ENCODE measurements at regions not wholly inside any gene's neighbourhood (a gene's known extent, or its start where the extent isn't known, plus 50 kb on each side); places are given as distances from the start of the nearest gene placed in this dataset.

- Histone ChIP-seq H3K36me3 (peaks cover 0 to 28% of the 10 kb centered on the region in 2 donors), H3K4me1 (peaks cover 89 to 95% of the 10 kb centered on the region in 2 donors), H3K27me3 (no peaks in the 10 kb centered on the region), H3K4me3 (peak overlapping the region in 3 of 4 donors; percentile 12 to 32 (median 19)), H3K9me3 (no peaks in the 10 kb centered on the region), H3K27ac (peak overlapping the region; percentile 89 to 97 (median 94))
- DNase-seq (peak in 1 of 2 donors; percentile 19), ATAC-seq (no peak)
- in situ Hi-C loops (cut with MboI; ENCODE audit: low sequenced_read_pairs in 4 of 4) (loop anchor here in 1 of 4 donors (25.0 kb wide), 1 partner anchor 149 kb away; no protein-coding TSS in a partner anchor), intact Hi-C loops (cut with DNase I; ENCODE audit: low total_unique reads) (no loop called here)
- TF ChIP-seq CTCF (IDR thresholded peaks at IDR 0.05 in 4 of 5, conservative IDR thresholded peaks at IDR 0.05 in 1 of 5) (no peak), POLR2A (IDR thresholded peaks at IDR 0.05) (no peak)
These were observed 154.5 kb upstream of the KLF14 start for GRCh38 chr7:130888468-130888867.

- H3K9me3 ChIP-seq, result no peaks in the 10 kb centered on the region
- H3K4me3 ChIP-seq, result peak overlapping the region; percentile 8 to 39 (median 22)
- in situ Hi-C loops (cut with MboI; ENCODE audit: low sequenced_read_pairs in 4 of 4), result loop anchor here in 1 of 4 donors (10.0 to 25.0 kb wide), 2 partner anchors 147 to 534 kb away; no protein-coding TSS in a partner anchor
- peaks cover 0 to 16% of the 10 kb centered on the region in 2 donors for H3K36me3 ChIP-seq
- ATAC-seq (peak; percentile 27 to 53), DNase-seq (peak in 1 of 2 donors; percentile 70)
- no peaks in the 10 kb centered on the region for H3K27me3 ChIP-seq
- peak overlapping the region; percentile 89 to 97 (median 94) for H3K27ac ChIP-seq
- TF ChIP-seq CTCF (IDR thresholded peaks at IDR 0.05 in 4 of 5, conservative IDR thresholded peaks at IDR 0.05 in 1 of 5) (no peak), POLR2A (IDR thresholded peaks at IDR 0.05) (peak in 1 of 2 donors; percentile 7)
- H3K4me1 ChIP-seq, result peaks cover 89 to 95% of the 10 kb centered on the region in 2 donors
- intact Hi-C loops (cut with DNase I; ENCODE audit: low total_unique reads), result loop anchor here (5.0 kb wide), 1 partner anchor 217 kb away; no protein-coding TSS in a partner anchor
These were observed 156.4 kb upstream of the KLF14 start for GRCh38 chr7:130890176-130891020.

DNA sequence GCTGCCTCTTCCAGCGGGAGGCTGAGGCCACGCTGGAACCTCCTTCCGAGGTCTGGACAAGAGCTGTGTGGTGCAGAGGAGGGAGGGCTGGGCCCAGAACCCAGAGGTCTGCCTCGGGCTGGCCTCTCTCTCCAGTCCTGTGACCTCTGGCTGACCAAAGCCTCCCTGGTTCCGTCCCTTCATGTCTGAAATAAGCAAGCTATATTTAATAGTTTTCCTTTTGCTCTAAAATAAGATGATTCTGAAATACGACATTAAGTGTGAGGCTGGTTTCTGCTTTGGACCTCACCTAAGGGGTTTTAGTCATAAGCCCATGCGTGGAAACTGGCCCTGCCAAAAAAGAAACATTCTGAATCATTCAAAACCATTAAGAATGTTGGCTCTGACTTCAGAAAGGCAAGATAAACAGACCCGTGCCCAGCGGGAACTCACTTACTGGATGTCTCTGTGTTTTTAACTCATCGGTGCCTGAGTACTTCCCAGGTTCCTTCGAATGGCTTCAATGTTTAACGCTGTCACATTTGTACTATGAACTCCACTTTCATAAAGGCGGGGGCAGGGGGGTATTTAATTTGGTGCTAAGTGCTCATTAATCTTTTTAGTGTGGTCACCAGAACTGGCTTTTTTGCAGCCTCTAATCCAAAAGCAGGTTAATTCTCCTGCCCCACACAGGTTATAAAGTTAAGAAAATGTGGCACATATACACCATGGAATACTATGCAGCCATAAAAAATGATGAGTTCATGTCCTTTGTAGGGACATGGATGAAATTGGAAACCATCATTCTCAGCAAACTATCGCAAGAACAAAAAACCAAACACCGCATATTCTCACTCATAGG, 157.5 kb upstream of the KLF14 start:
- peak; percentile 15 to 58 for TF ChIP-seq POLR2A (IDR thresholded peaks at IDR 0.05)
- no peak for TF ChIP-seq CTCF (IDR thresholded peaks at IDR 0.05 in 4 of 5, conservative IDR thresholded peaks at IDR 0.05 in 1 of 5)
- peaks cover 90 to 95% of the 10 kb centered on the region in 2 donors for H3K4me1 ChIP-seq
- intact Hi-C loops (cut with DNase I; ENCODE audit: low total_unique reads) (loop anchor here (2.0 to 5.0 kb wide), 2 partner anchors 121 to 216 kb away; no protein-coding TSS in a partner anchor), in situ Hi-C loops (cut with MboI; ENCODE audit: low sequenced_read_pairs in 4 of 4) (loop anchor here in 1 of 4 donors (10.0 to 25.0 kb wide), 2 partner anchors 146 to 533 kb away; no protein-coding TSS in a partner anchor)
- no peaks in the 10 kb centered on the region for H3K9me3 ChIP-seq
- no peaks in the 10 kb centered on the region for H3K27me3 ChIP-seq
- DNase-seq (peak; percentile 74 to 87), ATAC-seq (peak; percentile 31 to 37)
- H3K4me3 ChIP-seq, result peak overlapping the region; percentile 0 to 39 (median 16)
- peaks cover 0 to 20% of the 10 kb centered on the region in 2 donors for H3K36me3 ChIP-seq
- H3K27ac ChIP-seq, result peak overlapping the region; percentile 89 to 97 (median 94)

- Histone ChIP-seq H3K36me3 (peaks cover 0 to 31% of the 10 kb centered on the region in 2 donors), H3K27me3 (no peaks in the 10 kb centered on the region), H3K9me3 (no peaks in the 10 kb centered on the region), H3K27ac (peak overlapping the region; percentile 91 to 97 (median 94)), H3K4me1 (peaks cover 91 to 93% of the 10 kb centered on the region in 2 donors), H3K4me3 (peak overlapping the region in 3 of 4 donors; percentile 3 to 20 (median 8))
- intact Hi-C loops (cut with DNase I; ENCODE audit: low total_unique reads), result loop anchor here (2.0 to 5.0 kb wide), 2 partner anchors 119 to 214 kb away; no protein-coding TSS in a partner anchor
- no peak for TF ChIP-seq CTCF (IDR thresholded peaks at IDR 0.05 in 4 of 5, conservative IDR thresholded peaks at IDR 0.05 in 1 of 5)
- TF ChIP-seq POLR2A (IDR thresholded peaks at IDR 0.05), result no peak
- in situ Hi-C loops (cut with MboI; ENCODE audit: low sequenced_read_pairs in 4 of 4), result loop anchor here in 1 of 4 donors (10.0 to 25.0 kb wide), 2 partner anchors 144 to 531 kb away; no protein-coding TSS in a partner anchor
- peak; percentile 67 to 77 for DNase-seq
- peak; percentile 43 to 46 for ATAC-seq
These were observed 159.5 kb upstream of the KLF14 start for GRCh38 chr7:130893441-130893894.

Data from gastrocnemius medialis (tissue), 4 donors.